GM23248 (cell line): ENCODE measurements at regions not wholly inside any gene's neighbourhood (a gene's known extent, or its start where the extent isn't known, plus 50 kb on each side); places are given as distances from the start of the nearest gene placed in this dataset.

Experiments used
- DNase-seq: peaks from one replicate; pipeline ENCODE4 v3.0.0-alpha.2; 2015
- H2AFZ ChIP-seq: fragments of 200-600 bp; sonication (generic); 2 replicates; pipeline ENCODE4 v1.6.1; 2016; ENCODE audit warnings: antibody characterized with exemption
- H3F3A ChIP-seq: fragments of 200-600 bp; sonication (generic); 2 replicates; pipeline ENCODE4 v1.6.1; 2016; ENCODE audit warnings: mild to moderate bottlenecking, antibody characterized with exemption, mixed run types; ENCODE audit not compliant: insufficient read depth
- H3K27ac ChIP-seq: fragments of 200-600 bp; sonication (generic); 2 replicates; pipeline ENCODE4 v1.5.1; 2016; ENCODE audit warnings: mild to moderate bottlenecking
- H3K27me3 ChIP-seq: fragments of 200-600 bp; sonication (generic); replicated peaks from 2 replicates; pipeline ENCODE4 v1.6.1; 2016; ENCODE audit warnings: mild to moderate bottlenecking; ENCODE audit not compliant: insufficient read depth
- H3K36me3 ChIP-seq: fragments of 200-600 bp; sonication (generic); 2 replicates; pipeline ENCODE4 v1.6.1; 2016; ENCODE audit warnings: low read depth, mild to moderate bottlenecking
- H3K4me1 ChIP-seq: fragments of 200-600 bp; sonication (generic); 2 replicates; pipeline ENCODE4 v1.6.1; 2016; ENCODE audit warnings: mild to moderate bottlenecking; ENCODE audit not compliant: insufficient read depth
- H3K4me2 ChIP-seq: fragments of 200-600 bp; sonication (generic); one replicate; pipeline ENCODE4 v1.6.1; 2016; ENCODE audit warnings: mild to moderate bottlenecking; ENCODE audit not compliant: unreplicated experiment
- H3K4me3 ChIP-seq: fragments of 200-600 bp; sonication (generic); 2 replicates; pipeline ENCODE4 v1.5.1; 2016; ENCODE audit warnings: mild to moderate bottlenecking
- H3K79me2 ChIP-seq: fragments of 200-600 bp; sonication (generic); 2 replicates; pipeline ENCODE4 v1.6.1; 2016; ENCODE audit warnings: mild to moderate bottlenecking; ENCODE audit not compliant: insufficient read depth
- H3K9ac ChIP-seq: fragments of 200-600 bp; sonication (generic); 2 replicates; pipeline ENCODE4 v1.6.1; 2016; ENCODE audit warnings: mild to moderate bottlenecking
- H3K9me2 ChIP-seq: fragments of 200-600 bp; sonication (generic); 2 replicates; pipeline ENCODE4 v1.6.1; 2016; ENCODE audit warnings: mixed run types, mild to moderate bottlenecking, moderate library complexity; ENCODE audit not compliant: insufficient read depth
- H3K9me3 ChIP-seq: fragments of 200-600 bp; sonication (generic); one replicate; pipeline ENCODE4 v1.6.1; 2017; ENCODE audit warnings: low read depth
- H4K20me1 ChIP-seq: fragments of 200-600 bp; sonication (generic); 2 replicates; pipeline ENCODE4 v1.6.0; 2016; ENCODE audit not compliant: insufficient read depth
- EZH2 ChIP-seq: fragments of 200-600 bp; sonication (generic); IDR thresholded peaks from 2 replicates; pipeline ENCODE4 v1.6.1; 2018; ENCODE audit warnings: antibody characterized with exemption, mild to moderate bottlenecking; ENCODE audit not compliant: insufficient read depth, poor library complexity, severe bottlenecking
- EZH2phosphoT487 ChIP-seq: fragments of 200-600 bp; sonication (generic); IDR thresholded peaks from 2 replicates; pipeline ENCODE4 v1.6.1; 2018; ENCODE audit warnings: antibody characterized with exemption, moderate library complexity, mild to moderate bottlenecking, low read depth; ENCODE audit not compliant: insufficient read depth
- WGBS, 2 experiments: methylation state at CpG; one replicate each; pipeline ENCODE4 v1.1.6; 2015 to 2017; ENCODE audit warnings: low lambda C conversion rate in 2 of 2, low coverage in 1 of 2; ENCODE audit errors: missing lambda C conversion rate in 2 of 2; 5-methylcytosine and 5-hydroxymethylcytosine counted together
- in situ Hi-C: fragments of 300-500 bp; cut with MboI; formaldehyde crosslinking; loops from 2 replicates; pipeline ENCODE4 v1.15.0; 2020

- H3F3A ChIP-seq = no peaks in the 10 kb centered on the region
- no peaks in the 10 kb centered on the region for H3K36me3 ChIP-seq
- no peaks in the 10 kb centered on the region for H3K9me3 ChIP-seq
- no peaks in the 10 kb centered on the region for H3K9me2 ChIP-seq
- no peaks in the 10 kb centered on the region; the same call in none of the 2 replicates for H3K27me3 ChIP-seq
- DNase-seq = no peak
- H4K20me1 ChIP-seq = no peaks in the 10 kb centered on the region
- H2AFZ ChIP-seq = no peak overlapping the region
- no peak overlapping the region for H3K27ac ChIP-seq
- no peaks in the 10 kb centered on the region for H3K4me1 ChIP-seq
- H3K79me2 ChIP-seq = no peaks in the 10 kb centered on the region
- no peak overlapping the region for H3K4me3 ChIP-seq
- TF ChIP-seq EZH2phosphoT487 = no peak
- no peak for TF ChIP-seq EZH2
- H3K9ac ChIP-seq = no peak overlapping the region
- H3K4me2 ChIP-seq = no peak overlapping the region
- WGBS, 2 experiments = 5 to 12% methylated on average over 5 of the region's 5 CpGs
- in situ Hi-C loops = no loop called here
Measured at GRCh38 chr10:28806488-28806941, 129.2 kb downstream of the BAMBI start.

GRCh38 chr10:28806951-28807759 is 129.8 kb downstream of the BAMBI start:
- Histone ChIP-seq H3K79me2 (no peaks in the 10 kb centered on the region), H3K36me3 (no peaks in the 10 kb centered on the region), H3F3A (no peaks in the 10 kb centered on the region), H3K4me2 (no peak overlapping the region), H3K9me2 (no peaks in the 10 kb centered on the region), H4K20me1 (no peaks in the 10 kb centered on the region), H3K27me3 (no peaks in the 10 kb centered on the region; the same call in none of the 2 replicates), H3K27ac (no peak overlapping the region), H3K4me1 (no peaks in the 10 kb centered on the region), H3K9me3 (no peaks in the 10 kb centered on the region), H2AFZ (no peak overlapping the region), H3K9ac (no peak overlapping the region), H3K4me3 (no peak overlapping the region)
- TF ChIP-seq EZH2phosphoT487 = no peak
- TF ChIP-seq EZH2 = no peak
- in situ Hi-C loops = no loop called here
- WGBS, 2 experiments = 24 to 29% methylated on average over 8 of the region's 8 CpGs
- DNase-seq = no peak

DNA sequence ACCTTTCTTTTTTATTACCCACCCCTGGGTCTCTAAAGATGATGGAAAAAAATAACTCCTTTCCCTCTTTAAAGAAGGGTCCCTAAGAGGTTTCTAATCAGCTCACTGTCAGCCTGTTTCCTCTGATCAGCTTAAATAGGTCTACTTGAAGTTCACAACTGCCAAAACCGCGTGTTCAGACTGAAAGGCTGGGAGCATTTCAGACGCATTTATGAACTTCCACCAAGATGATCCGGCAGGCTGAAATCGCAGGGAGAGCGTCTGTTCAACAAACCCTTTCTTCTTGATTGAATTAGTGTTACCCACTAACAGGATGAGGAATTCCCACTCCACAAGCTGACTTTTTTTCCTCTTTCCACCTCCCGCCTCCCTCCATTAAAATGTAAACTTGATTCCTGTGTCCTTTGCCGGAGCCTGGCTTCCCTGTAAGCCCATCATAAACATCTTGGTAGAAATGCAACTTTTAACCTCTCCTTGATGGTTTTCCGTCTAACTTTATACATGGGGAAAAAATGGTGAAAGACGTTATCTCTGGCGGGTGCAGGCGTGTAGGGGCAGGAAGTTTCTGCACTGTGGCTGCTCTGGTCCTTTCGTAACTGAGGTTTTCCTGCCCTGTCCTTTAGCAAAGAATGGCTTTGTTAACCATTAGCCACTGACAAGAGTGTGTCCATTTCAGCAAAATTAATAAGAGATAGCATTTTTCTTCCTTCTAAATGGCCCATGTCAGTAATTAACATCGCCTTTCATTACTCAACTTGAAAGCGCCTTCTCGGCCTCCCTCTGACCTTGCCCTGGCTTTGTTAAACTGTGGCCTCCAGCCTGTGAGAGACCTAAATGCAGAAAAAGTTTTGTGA is 130.7 kb downstream of the BAMBI start:
- in situ Hi-C loops = no loop called here
- TF ChIP-seq EZH2 (no peak), EZH2phosphoT487 (no peak)

GRCh38 chr10:28808693-28809092 is 131.4 kb downstream of the BAMBI start:
- no peak overlapping the region for H3K9ac ChIP-seq
- no peaks in the 10 kb centered on the region for H3K4me1 ChIP-seq
- WGBS, 2 experiments = 7 to 13% methylated on average over 6 of the region's 6 CpGs
- no peak overlapping the region for H2AFZ ChIP-seq
- no peaks in the 10 kb centered on the region for H3K36me3 ChIP-seq
- H3K79me2 ChIP-seq = no peaks in the 10 kb centered on the region
- no peak overlapping the region for H3K27ac ChIP-seq
- H3K9me2 ChIP-seq = no peaks in the 10 kb centered on the region
- H3K4me2 ChIP-seq = no peak overlapping the region
- no peak for DNase-seq
- no peaks in the 10 kb centered on the region; the same call in none of the 2 replicates for H3K27me3 ChIP-seq
- H4K20me1 ChIP-seq = no peaks in the 10 kb centered on the region
- H3F3A ChIP-seq = no peaks in the 10 kb centered on the region
- in situ Hi-C loops = no loop called here
- H3K4me3 ChIP-seq = no peak overlapping the region
- no peaks in the 10 kb centered on the region for H3K9me3 ChIP-seq
- no peak for TF ChIP-seq EZH2
- no peak for TF ChIP-seq EZH2phosphoT487

More for the DNA sequence above, 130.7 kb downstream of the BAMBI start:
- H3K79me2 ChIP-seq = no peaks in the 10 kb centered on the region
- no peaks in the 10 kb centered on the region for H3K9me2 ChIP-seq
- no peaks in the 10 kb centered on the region for H3K9me3 ChIP-seq
- 26 to 29% methylated on average over 16 of the region's 16 CpGs for WGBS, 2 experiments
- no peak overlapping the region for H3K4me3 ChIP-seq
- no peaks in the 10 kb centered on the region; the same call in none of the 2 replicates for H3K27me3 ChIP-seq
- no peak overlapping the region for H3K4me2 ChIP-seq
- no peaks in the 10 kb centered on the region for H3K36me3 ChIP-seq
- no peak overlapping the region for H2AFZ ChIP-seq
- H3F3A ChIP-seq = no peaks in the 10 kb centered on the region
- H3K9ac ChIP-seq = no peak overlapping the region
- no peak for DNase-seq
- no peak overlapping the region for H3K27ac ChIP-seq
- no peaks in the 10 kb centered on the region for H3K4me1 ChIP-seq
- H4K20me1 ChIP-seq = no peaks in the 10 kb centered on the region
